ENCODE measurements at regions not wholly inside any gene's neighbourhood (a gene's known extent, or its start where the extent isn't known, plus 50 kb on each side); places are given as distances from the start of the nearest gene placed in this dataset.

DNA sequence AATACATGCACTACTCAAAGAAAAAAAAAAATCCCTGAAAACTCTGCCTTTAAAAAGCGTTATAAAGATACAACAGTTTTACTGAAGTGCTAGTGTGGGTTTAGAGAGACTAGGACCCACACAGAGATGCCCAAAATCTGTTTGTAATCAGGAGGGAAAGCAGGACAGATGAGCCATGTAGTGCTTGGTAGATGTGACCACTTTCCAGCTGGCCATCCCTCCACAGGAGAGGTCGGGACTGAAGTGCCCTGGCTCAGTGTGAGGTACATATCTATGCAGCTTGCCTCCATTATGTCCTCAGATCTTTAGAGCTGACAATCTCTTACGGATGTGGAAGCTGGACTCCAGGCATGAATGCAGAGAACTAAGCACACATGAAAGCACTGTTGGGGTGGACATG lies 57.5 kb upstream of the NANOGP8 start:
- TF ChIP-seq, protein P1, sequence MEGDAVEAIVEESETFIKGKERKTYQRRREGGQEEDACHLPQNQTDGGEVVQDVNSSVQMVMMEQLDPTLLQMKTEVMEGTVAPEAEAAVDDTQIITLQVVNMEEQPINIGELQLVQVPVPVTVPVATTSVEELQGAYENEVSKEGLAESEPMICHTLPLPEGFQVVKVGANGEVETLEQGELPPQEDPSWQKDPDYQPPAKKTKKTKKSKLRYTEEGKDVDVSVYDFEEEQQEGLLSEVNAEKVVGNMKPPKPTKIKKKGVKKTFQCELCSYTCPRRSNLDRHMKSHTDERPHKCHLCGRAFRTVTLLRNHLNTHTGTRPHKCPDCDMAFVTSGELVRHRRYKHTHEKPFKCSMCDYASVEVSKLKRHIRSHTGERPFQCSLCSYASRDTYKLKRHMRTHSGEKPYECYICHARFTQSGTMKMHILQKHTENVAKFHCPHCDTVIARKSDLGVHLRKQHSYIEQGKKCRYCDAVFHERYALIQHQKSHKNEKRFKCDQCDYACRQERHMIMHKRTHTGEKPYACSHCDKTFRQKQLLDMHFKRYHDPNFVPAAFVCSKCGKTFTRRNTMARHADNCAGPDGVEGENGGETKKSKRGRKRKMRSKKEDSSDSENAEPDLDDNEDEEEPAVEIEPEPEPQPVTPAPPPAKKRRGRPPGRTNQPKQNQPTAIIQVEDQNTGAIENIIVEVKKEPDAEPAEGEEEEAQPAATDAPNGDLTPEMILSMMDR (IDR thresholded peaks at IDR 0.05; ENCODE audit: low read length): no peak
- TF ChIP-seq EZH2 (IDR thresholded peaks at IDR 0.05; ENCODE audit: borderline replicate concordance, low read length): no peak

Data from OCI-LY1 (cell line).